ENCODE measurements at regions not wholly inside any gene's neighbourhood (a gene's known extent, or its start where the extent isn't known, plus 50 kb on each side); places are given as distances from the start of the nearest gene placed in this dataset.
A peak's percentile ranks its signal among the peaks of the same experiment; 100 is the strongest.

- DNase-seq (ENCODE audit: low spot score) = no peak
Measured at GRCh38 chr1:232445361-232446106, 184.4 kb downstream of the SIPA1L2 start.

GRCh38 chr1:232443372-232443771 is 186.6 kb downstream of the SIPA1L2 start:
- DNase-seq (ENCODE audit: low spot score) = no peak

- no peak for DNase-seq (ENCODE audit: low spot score)
Measured at GRCh38 chr1:232441036-232441411, 188.9 kb downstream of the SIPA1L2 start.

- DNase-seq (ENCODE audit: low spot score) = no peak
Measured at GRCh38 chr1:232440325-232441035, 189.5 kb downstream of the SIPA1L2 start.

- DNase-seq (ENCODE audit: low spot score) = no peak
Measured at GRCh38 chr1:232439011-232439410, 190.9 kb downstream of the SIPA1L2 start.

- no peak for DNase-seq (ENCODE audit: low spot score)
Measured at GRCh38 chr1:232438476-232438875, 191.5 kb downstream of the SIPA1L2 start.

GRCh38 chr1:232437510-232437909 is 192.4 kb downstream of the SIPA1L2 start:
- no peak for DNase-seq (ENCODE audit: low spot score)

- no peak for DNase-seq (ENCODE audit: low spot score)
Measured at GRCh38 chr1:232435729-232436128, 194.2 kb downstream of the SIPA1L2 start.

GRCh38 chr1:232432313-232432712 is 197.6 kb downstream of the SIPA1L2 start:
- DNase-seq (ENCODE audit: low spot score) = no peak

GRCh38 chr1:232431748-232432147 is 198.2 kb downstream of the SIPA1L2 start:
- no peak for DNase-seq (ENCODE audit: low spot score)

GRCh38 chr1:232431326-232431725 is 198.6 kb downstream of the SIPA1L2 start:
- no peak for DNase-seq (ENCODE audit: low spot score)

GRCh38 chr1:232430467-232430866 is 199.5 kb downstream of the SIPA1L2 start:
- DNase-seq (ENCODE audit: low spot score) = no peak

- DNase-seq (ENCODE audit: low spot score) = peak; percentile 69
Measured at GRCh38 chr1:232428786-232429530, 201.0 kb downstream of the SIPA1L2 start.

GRCh38 chr1:232428036-232428645 is 201.8 kb downstream of the SIPA1L2 start:
- no peak for DNase-seq (ENCODE audit: low spot score)

GRCh38 chr1:232426801-232427200 is 203.1 kb downstream of the SIPA1L2 start:
- no peak for DNase-seq (ENCODE audit: low spot score)

GRCh38 chr1:232425421-232425820 is 204.5 kb downstream of the SIPA1L2 start:
- no peak for DNase-seq (ENCODE audit: low spot score)

- DNase-seq (ENCODE audit: low spot score) = no peak
Measured at GRCh38 chr1:232423591-232423990, 206.3 kb downstream of the SIPA1L2 start.

- no peak for DNase-seq (ENCODE audit: low spot score)
Measured at GRCh38 chr1:232422898-232423297, 207.0 kb downstream of the SIPA1L2 start.

- no peak for DNase-seq (ENCODE audit: low spot score)
Measured at GRCh38 chr1:232422098-232422497, 207.8 kb downstream of the SIPA1L2 start.

GRCh38 chr1:232421143-232421796 is 208.7 kb downstream of the SIPA1L2 start:
- DNase-seq (ENCODE audit: low spot score) = no peak

GRCh38 chr1:232417636-232418248 is 212.2 kb downstream of the SIPA1L2 start:
- no peak for DNase-seq (ENCODE audit: low spot score)
